RWPE1 (cell line): ENCODE measurements at regions not wholly inside any gene's neighbourhood (a gene's known extent, or its start where the extent isn't known, plus 50 kb on each side); places are given as distances from the start of the nearest gene placed in this dataset.
"Not testable (repeated sequence)": the region's sequence is repeated elsewhere in the genome, so short reads cannot be mapped to it uniquely, and the experiment has no call there.

Experiments
- CTCF ChIA-PET: fragments of 350-600 bp; sonication (Branson Sonifier 250); formaldehyde crosslinking; extraction: SDS; loops from one replicate; lab custom pipeline; 2021; lab: Yijun Ruan, JAX
- POLR2A ChIA-PET: fragments of 400-600 bp; formaldehyde crosslinking; extraction: SDS; loops from one replicate; lab custom pipeline; 2020; ENCODE audit warnings: antibody characterized with exemption; ENCODE audit not compliant: low non-redundant PET; lab: Yijun Ruan, JAX
- DNase-seq: peaks from one replicate; pipeline ENCODE4 v3.0.0; 2012; ENCODE audit warnings: low spot score
- H3K27ac ChIP-seq: fragments of 450-650 bp; 2 replicates; pipeline ENCODE4 v1.5.1; 2017
- TF ChIP-seq, protein P1 (sequence below): fragments of 450-650 bp; conservative IDR thresholded peaks from 2 replicates; pipeline ENCODE4 v1.5.1; 2017; ENCODE audit warnings: low read depth, mild to moderate bottlenecking

DNA sequence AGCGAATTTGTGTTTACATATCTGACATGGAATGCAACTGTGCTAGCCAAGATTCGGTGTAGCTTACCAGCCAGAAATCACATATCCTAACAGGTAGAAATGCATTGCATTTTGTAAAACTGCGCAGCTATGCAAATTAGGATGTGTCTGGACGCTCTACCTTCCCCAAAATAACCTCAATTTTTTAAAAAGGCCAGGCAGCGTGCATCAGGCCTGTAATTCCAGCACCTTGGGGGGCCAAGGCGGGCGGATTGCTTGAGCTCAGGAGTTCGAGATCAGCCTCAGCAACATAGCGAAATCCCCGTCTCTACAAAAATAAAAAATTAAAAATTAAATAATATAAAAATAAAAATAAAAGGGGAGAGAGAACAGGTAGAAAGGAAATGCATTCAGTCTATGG, 305.0 kb downstream of the TYW1 start:
- POLR2A ChIA-PET, result interaction anchor here (0.7 to 1.1 kb wide), 2 partner anchors 49 to 674 kb away, joined by 3 to 4 read pairs; no protein-coding TSS in a partner anchor
- H3K27ac ChIP-seq, result peak overlapping the region; percentile 94
- no peak for DNase-seq
- CTCF ChIA-PET, result no interaction called here
- TF ChIP-seq, protein P1, sequence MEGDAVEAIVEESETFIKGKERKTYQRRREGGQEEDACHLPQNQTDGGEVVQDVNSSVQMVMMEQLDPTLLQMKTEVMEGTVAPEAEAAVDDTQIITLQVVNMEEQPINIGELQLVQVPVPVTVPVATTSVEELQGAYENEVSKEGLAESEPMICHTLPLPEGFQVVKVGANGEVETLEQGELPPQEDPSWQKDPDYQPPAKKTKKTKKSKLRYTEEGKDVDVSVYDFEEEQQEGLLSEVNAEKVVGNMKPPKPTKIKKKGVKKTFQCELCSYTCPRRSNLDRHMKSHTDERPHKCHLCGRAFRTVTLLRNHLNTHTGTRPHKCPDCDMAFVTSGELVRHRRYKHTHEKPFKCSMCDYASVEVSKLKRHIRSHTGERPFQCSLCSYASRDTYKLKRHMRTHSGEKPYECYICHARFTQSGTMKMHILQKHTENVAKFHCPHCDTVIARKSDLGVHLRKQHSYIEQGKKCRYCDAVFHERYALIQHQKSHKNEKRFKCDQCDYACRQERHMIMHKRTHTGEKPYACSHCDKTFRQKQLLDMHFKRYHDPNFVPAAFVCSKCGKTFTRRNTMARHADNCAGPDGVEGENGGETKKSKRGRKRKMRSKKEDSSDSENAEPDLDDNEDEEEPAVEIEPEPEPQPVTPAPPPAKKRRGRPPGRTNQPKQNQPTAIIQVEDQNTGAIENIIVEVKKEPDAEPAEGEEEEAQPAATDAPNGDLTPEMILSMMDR, result no peak

DNA sequence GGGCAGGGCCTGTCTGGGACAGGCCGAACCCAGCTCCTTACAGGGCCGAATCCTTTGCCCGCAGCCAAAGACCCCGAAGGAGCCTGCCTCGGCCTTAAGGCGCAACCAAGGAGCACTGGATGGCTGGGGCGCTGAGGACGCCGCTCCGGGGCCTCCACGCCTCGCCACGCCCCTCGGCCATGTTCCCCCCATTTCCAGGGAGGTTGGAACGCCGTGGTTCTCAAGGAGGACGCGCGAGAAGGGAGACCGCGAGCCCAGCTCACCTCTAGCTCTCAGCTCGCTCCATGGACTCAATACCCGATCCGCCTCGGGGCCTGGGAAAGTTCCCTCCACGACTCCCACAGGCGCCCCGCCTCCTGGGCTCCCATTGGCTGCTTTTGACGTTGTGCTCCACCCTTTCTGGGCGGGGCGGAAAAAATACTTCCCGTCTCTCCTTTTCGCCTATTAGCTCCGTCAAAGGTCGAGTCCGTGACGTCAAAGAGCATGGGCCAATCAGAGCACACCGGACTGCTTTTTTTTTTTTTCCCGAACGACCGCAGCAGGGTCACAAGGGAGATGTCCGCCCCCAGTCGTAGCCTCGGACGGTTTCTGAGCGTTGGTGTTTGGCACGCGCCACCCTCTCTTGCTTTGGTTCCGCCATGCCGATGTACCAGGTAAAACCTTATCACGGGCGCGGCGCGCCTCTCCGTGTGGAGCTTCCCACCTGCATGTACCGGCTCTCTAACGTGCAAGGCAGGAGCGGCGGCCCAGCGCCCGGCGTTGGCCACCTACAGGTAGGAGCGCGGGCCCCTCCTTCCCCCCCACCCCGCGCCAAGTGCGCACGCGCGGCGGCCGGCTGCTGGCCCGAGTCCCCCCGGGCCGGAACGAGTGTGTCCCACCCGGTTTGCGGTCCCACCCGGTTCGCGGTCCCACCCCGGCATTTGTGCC, 305.7 kb downstream of the TYW1 start:
- CTCF ChIA-PET, result interaction anchor here (0.6 to 0.7 kb wide), 2 partner anchors 11 to 138 kb away, joined by 3 to 5 read pairs; no protein-coding TSS in a partner anchor
- peak; percentile 98 for DNase-seq
- POLR2A ChIA-PET, result interaction anchor here (0.7 kb wide), 1 partner anchor 128 kb away, joined by 6 read pairs; no protein-coding TSS in a partner anchor
- TF ChIP-seq, protein P1, result no peak
- H3K27ac ChIP-seq, result peak overlapping the region; percentile 94

DNA sequence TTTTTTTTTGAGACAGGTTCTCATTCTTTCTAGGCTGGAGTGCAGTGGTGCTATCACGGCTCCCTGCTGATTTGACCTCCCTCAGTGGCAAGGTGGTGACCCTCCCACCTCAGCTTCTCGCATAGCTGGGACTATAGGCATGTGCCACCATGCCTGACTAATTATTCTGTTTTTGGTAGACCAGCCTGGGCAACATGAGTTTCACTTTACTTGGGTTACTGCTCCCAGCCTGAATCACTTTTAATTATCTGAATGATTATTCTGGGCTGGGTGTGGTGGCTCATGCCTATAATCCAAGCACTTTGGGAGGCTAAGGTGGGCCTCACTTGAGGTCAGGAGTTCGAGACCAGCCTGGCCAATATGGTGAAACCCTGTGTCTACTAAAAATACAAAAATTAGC, 308.2 kb downstream of the TYW1 start:
- H3K27ac ChIP-seq, result peak overlapping the region; percentile 12
- POLR2A ChIA-PET, result interaction anchor here (1.1 kb wide), 1 partner anchor 9 kb away, joined by 8 read pairs; no protein-coding TSS in a partner anchor
- CTCF ChIA-PET, DNase-seq: not testable (repeated sequence)

DNA sequence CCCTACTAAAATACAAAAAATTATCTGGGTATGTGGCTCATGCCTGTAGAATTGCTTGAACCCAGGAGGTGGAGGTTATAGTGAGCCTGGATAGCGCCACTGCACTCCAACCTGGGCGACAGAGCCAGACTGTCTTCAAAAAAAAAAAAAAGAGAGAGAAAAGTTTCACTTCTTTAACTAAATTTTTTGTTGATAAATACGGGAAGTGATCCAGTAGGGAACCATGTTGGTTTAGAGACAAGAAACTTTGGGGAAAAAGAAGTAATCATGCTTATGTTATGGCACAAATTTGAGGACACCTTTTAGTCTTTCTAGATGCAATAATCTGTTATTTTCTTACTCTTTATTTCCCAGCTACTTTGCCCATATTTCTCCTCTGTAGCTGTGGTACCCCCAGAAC, 309.7 kb downstream of the TYW1 start:
- DNase-seq, result no peak
- H3K27ac ChIP-seq, result no peak overlapping the region
- TF ChIP-seq, protein P1, result no peak
- CTCF ChIA-PET, result no interaction called here
- POLR2A ChIA-PET, result no interaction called here

DNA sequence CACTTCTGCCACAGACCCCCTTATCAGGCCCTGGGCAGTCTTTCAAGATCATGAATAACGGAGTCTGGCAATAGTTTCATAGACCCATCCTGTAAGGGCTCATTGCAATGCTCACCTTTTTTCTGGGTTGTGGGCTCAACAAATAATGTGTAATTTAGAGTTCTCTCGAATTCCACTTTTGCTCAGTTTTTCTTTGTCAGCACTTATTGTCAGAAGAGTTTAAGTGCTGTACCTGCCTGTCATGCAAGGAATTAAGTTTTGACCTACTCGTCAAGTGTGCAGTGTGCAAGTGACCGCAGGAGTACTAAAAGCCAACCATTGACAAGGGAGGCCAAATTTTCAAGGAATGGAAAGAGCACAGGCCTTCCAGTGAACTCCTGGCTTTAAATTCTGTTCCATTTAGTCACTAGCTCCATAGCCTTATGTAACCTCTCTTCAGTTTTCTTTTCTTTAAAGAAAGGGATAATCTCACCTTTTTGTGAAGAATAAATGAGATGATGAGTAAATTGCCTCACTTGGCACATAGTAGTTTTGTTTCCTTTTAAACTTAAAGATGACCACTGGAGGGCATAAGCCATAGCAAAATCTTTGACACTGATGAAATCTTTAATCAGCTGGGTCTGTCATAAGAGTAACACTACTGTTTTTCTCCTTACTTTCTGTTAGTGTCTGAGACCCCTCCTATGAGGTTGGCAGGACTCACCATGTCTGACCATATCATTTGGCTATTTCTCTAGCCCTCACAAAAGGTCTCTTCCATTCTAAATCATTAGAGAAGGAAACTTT, 313.3 kb downstream of the TYW1 start:
- H3K27ac ChIP-seq, result no peak overlapping the region
- DNase-seq, result no peak
- TF ChIP-seq, protein P1, result no peak
- CTCF ChIA-PET, result interaction anchor here (0.6 kb wide), 2 partner anchors 269 to 285 kb away, joined by 4 to 5 read pairs; no protein-coding TSS in a partner anchor
- POLR2A ChIA-PET, result no interaction called here

DNA sequence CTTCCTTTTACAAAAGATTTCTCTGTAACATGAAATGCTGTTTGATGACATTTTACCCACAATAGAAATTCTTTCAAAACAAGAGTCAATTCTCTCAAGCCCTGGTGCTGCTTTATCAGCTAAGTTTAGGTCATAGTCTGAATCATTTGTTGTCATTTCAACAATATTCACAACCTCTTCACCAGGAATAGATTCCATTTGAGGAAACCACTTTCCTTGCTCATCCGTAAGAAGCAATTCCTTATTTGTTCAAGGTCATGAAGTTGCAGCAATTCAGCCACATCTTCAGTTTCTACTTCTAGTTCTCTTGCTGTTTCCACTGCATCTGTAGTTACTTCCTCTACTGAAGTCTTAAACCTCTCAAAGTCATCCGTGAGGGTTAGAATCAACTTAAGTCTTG, 315.3 kb downstream of the TYW1 start:
- ChIA-PET POLR2A (no interaction called here), CTCF (no interaction called here)

More for the DNA sequence above, 315.3 kb downstream of the TYW1 start:
- DNase-seq, result no peak
- TF ChIP-seq, protein P1, result no peak
- no peak overlapping the region for H3K27ac ChIP-seq
